Liver (tissue), 3 donors: ENCODE measurements at regions not wholly inside any gene's neighbourhood (a gene's known extent, or its start where the extent isn't known, plus 50 kb on each side); places are given as distances from the start of the nearest gene placed in this dataset.

ENCODE experiments used
- ATF3 ChIP-seq: IDR thresholded peaks from 2 replicates; pipeline ENCODE4 v1.6.1; 2016; ENCODE audit warnings: antibody characterized with exemption
- CTCF ChIP-seq: fragments of 150-350 bp; IDR thresholded peaks from 2 replicates; pipeline ENCODE4 v1.5.1; 2017; ENCODE audit warnings: improper control_type of control experiment, low read depth, low read length; ENCODE audit not compliant: missing input control
- FOXA1 ChIP-seq: IDR thresholded peaks from 2 replicates; pipeline ENCODE4 v1.6.1; 2016; ENCODE audit warnings: antibody characterized with exemption
- GABPA ChIP-seq, 2 donors: IDR thresholded peaks in 1 of 2; conservative IDR thresholded peaks in 1 of 2; 2 replicates each; pipeline ENCODE4 v1.6.1; 2016; ENCODE audit warnings: antibody characterized with exemption in 2 of 2, mild to moderate bottlenecking in 1 of 2, moderate library complexity in 1 of 2
- HNF4A ChIP-seq, 2 donors: conservative IDR thresholded peaks; 2 replicates each; pipeline ENCODE4 v1.6.1; 2016; ENCODE audit warnings: antibody characterized with exemption in 2 of 2, mild to moderate bottlenecking in 2 of 2
- JUND ChIP-seq, 2 donors: IDR thresholded peaks; 2 replicates each; pipeline ENCODE4 v1.6.1; 2016; ENCODE audit warnings: antibody characterized with exemption in 2 of 2
- MAX ChIP-seq: IDR thresholded peaks from 2 replicates; pipeline ENCODE4 v1.6.1; 2016; ENCODE audit warnings: antibody characterized with exemption
- RAD21 ChIP-seq, 2 donors: IDR thresholded peaks; 2 replicates each; pipeline ENCODE4 v1.6.1; 2016; ENCODE audit warnings: antibody characterized with exemption in 2 of 2, mild to moderate bottlenecking in 2 of 2
- REST ChIP-seq: IDR thresholded peaks from 2 replicates; pipeline ENCODE4 v1.6.1; 2016; ENCODE audit warnings: antibody characterized with exemption, mild to moderate bottlenecking
- SP1 ChIP-seq: IDR thresholded peaks from 2 replicates; pipeline ENCODE4 v1.6.1; 2018; ENCODE audit warnings: antibody characterized with exemption, mild to moderate bottlenecking
- TAF1 ChIP-seq: conservative IDR thresholded peaks from 2 replicates; pipeline ENCODE4 v1.6.1; 2016; ENCODE audit warnings: antibody characterized with exemption, mild to moderate bottlenecking
- YY1 ChIP-seq: IDR thresholded peaks from 2 replicates; pipeline ENCODE4 v1.6.1; 2016; ENCODE audit warnings: antibody characterized with exemption, mild to moderate bottlenecking
- ZBTB33 ChIP-seq: IDR thresholded peaks from 2 replicates; pipeline ENCODE4 v1.6.1; 2016; ENCODE audit warnings: antibody characterized with exemption
- donor health status: healthy.
- donor health status: healthy.

- TF ChIP-seq CTCF (no peak), RAD21 (IDR thresholded peaks at IDR 0.05) (no peak), YY1 (no peak), ZBTB33 (no peak), JUND (IDR thresholded peaks at IDR 0.05) (no peak), TAF1 (no peak), MAX (no peak), SP1 (no peak), GABPA (IDR thresholded peaks at IDR 0.05 in 1 of 2, conservative IDR thresholded peaks at IDR 0.05 in 1 of 2) (no peak), REST (no peak), FOXA1 (no peak), ATF3 (no peak), HNF4A (conservative IDR thresholded peaks at IDR 0.05) (no peak)
Measured at GRCh38 chr3:150309557-150309956, 98.5 kb upstream of the TSC22D2 start.
